ENCODE measurements at regions not wholly inside any gene's neighbourhood (a gene's known extent, or its start where the extent isn't known, plus 50 kb on each side); places are given as distances from the start of the nearest gene placed in this dataset.

DNA sequence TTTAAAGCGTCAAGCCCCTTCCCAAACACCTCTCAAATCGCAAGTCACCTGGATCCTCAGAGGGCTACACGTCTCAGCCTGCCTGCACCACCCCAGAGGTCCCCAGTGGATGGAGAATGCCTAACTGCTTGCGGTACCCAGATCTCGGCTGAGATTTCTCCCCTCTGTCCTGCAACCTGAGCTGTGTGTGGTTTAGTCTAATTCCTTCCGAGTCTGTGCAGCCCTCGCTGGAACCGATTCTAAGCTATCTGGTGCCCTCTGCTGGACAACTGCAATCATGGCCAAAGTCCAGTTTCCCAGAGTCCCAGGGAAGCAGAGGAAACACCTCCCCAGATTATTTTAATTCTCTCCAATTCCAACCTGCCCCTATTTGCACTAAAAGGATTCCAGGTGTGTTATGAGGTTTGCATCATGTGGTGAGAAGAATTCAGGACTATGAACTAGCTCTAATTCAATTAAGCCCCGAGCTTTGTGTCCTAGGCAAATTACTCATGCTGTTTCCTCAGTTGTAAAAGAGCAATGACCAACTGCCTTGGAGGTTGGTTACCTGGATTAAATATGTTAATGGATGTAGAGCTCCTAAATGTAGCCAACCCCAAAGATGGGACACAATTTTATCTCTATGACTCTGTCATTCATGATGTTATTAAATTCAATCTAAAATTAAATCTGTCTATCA is 276.1 kb upstream of the NCKAP5 start:
- Histone ChIP-seq H3K27ac (ENCODE audit: low read depth, low read length) (no peak overlapping the region), H3K9ac (ENCODE audit: low read length) (no peak overlapping the region), H3K4me3 (ENCODE audit: low read length) (no peak overlapping the region), H3K36me3 (ENCODE audit: control insufficient read depth, insufficient read depth, low read length) (no peaks in the 10 kb centered on the region), H3K4me1 (ENCODE audit: control insufficient read depth, insufficient read depth, low read length) (no peaks in the 10 kb centered on the region), H3K27me3 (ENCODE audit: control insufficient read depth, insufficient read depth, low read length) (no peaks in the 10 kb centered on the region)

- Histone ChIP-seq H3K27ac (ENCODE audit: low read depth, low read length) (no peak overlapping the region), H3K9ac (ENCODE audit: low read length) (no peak overlapping the region), H3K4me1 (ENCODE audit: control insufficient read depth, insufficient read depth, low read length) (no peaks in the 10 kb centered on the region), H3K27me3 (ENCODE audit: control insufficient read depth, insufficient read depth, low read length) (no peaks in the 10 kb centered on the region), H3K36me3 (ENCODE audit: control insufficient read depth, insufficient read depth, low read length) (no peaks in the 10 kb centered on the region), H3K4me3 (ENCODE audit: low read length) (no peak overlapping the region)
These were observed 278.2 kb upstream of the NCKAP5 start for GRCh38 chr2:133846476-133846875.

DNA sequence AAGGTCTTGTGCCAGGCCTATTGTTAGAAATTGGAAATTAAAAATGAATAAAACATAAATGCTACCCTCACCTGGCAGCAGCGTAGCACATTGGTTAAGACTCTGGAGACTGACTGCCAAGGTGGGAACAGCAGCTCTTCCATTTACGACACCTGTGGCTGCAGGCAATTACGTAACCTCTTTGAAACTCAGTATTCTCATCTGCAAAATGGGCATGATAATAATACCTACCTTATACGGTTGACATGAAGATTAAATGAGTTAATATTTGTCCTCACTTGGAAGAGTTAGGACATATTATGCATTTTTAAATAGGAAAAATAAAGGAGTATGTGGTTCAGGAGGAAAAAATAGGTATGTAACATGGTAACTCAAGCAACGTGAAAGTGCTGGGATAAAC is 279.3 kb upstream of the NCKAP5 start:
- H3K36me3 ChIP-seq (ENCODE audit: control insufficient read depth, insufficient read depth, low read length) = no peaks in the 10 kb centered on the region
- no peaks in the 10 kb centered on the region for H3K4me1 ChIP-seq (ENCODE audit: control insufficient read depth, insufficient read depth, low read length)
- H3K27ac ChIP-seq (ENCODE audit: low read depth, low read length) = no peak overlapping the region
- H3K4me3 ChIP-seq (ENCODE audit: low read length) = no peak overlapping the region
- H3K9ac ChIP-seq (ENCODE audit: low read length) = no peak overlapping the region
- H3K27me3 ChIP-seq (ENCODE audit: control insufficient read depth, insufficient read depth, low read length) = no peaks in the 10 kb centered on the region

DNA sequence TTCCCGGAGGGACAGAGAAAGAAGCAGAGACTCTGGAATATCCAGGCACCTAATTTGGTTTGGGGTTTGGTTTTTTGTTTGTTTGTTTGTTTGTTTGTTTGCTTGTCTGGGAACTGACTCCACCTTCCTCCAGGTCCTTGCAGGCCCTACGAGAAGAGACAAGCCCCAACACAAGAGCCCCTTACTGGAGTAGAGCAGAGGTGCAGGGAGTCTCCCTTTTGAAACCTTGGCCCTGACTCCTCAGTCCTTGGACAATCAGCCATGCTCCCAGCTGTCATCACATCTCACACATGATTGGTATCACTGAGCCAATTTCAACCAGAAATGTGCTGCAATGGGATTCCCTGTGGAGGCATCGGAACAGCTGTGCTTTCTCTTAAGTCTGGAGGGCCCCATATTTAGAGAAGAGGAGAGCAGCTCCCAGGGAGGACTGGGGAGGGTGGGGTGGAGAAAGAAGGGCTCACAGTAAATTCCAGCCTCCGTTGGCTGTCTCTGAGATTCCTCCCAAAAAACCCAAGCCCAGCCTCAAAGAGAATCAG is 279.9 kb upstream of the NCKAP5 start:
- Histone ChIP-seq H3K36me3 (ENCODE audit: control insufficient read depth, insufficient read depth, low read length) (no peaks in the 10 kb centered on the region), H3K4me3 (ENCODE audit: low read length) (no peak overlapping the region), H3K4me1 (ENCODE audit: control insufficient read depth, insufficient read depth, low read length) (no peaks in the 10 kb centered on the region), H3K9ac (ENCODE audit: low read length) (no peak overlapping the region), H3K27me3 (ENCODE audit: control insufficient read depth, insufficient read depth, low read length) (no peaks in the 10 kb centered on the region), H3K27ac (ENCODE audit: low read depth, low read length) (no peak overlapping the region)

DNA sequence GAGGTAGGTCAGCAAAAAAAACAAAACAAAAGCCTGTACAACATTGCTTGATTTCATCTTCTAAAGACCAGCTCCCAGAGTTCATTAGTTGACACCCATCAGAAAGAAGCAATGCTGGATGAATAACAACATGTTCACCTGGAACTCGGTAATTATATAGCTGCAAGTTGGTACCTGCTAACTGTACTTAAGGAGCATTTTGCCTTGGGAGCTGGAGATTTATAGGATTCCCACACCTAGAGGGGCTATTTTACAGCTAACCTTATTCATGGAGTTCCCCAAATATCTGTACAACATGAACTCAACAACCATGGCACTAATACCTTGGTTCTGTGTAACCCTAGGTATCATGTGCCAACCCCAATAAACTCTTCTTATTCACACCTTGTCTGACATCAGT is 281.1 kb upstream of the NCKAP5 start:
- H3K27ac ChIP-seq (ENCODE audit: low read depth, low read length) = no peak overlapping the region
- no peaks in the 10 kb centered on the region for H3K4me1 ChIP-seq (ENCODE audit: control insufficient read depth, insufficient read depth, low read length)
- H3K36me3 ChIP-seq (ENCODE audit: control insufficient read depth, insufficient read depth, low read length) = no peaks in the 10 kb centered on the region
- no peak overlapping the region for H3K9ac ChIP-seq (ENCODE audit: low read length)
- no peaks in the 10 kb centered on the region for H3K27me3 ChIP-seq (ENCODE audit: control insufficient read depth, insufficient read depth, low read length)
- H3K4me3 ChIP-seq (ENCODE audit: low read length) = no peak overlapping the region

DNA sequence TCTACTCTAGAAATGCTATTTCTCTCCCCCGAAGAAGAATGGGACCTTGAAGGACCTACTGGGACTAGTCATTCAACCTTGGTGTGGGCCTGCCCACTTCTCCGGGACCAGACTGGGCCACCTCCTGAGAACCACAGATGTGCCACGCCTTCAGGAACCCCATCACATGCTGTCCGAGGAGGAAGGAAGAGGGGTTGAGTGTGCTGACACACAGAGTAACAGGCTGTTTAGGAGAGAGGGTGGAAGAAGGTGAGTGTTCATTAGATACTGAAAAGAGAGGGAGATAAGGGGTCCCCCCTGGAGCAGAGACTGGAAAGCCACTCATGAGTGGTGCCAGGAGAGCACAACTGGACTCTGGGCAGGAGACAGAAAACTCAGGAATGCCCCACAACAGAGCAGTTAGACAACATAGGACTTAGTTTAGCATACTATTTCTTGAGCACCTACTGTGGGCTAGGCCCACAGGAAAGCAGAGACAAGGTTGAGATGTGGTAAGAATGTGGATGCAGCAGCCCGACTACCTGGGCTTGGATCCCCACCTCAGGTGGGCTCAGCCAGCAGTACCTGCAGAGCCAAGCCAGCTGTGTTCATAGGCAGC is 286.4 kb upstream of the NCKAP5 start:
- no peak overlapping the region for H3K4me3 ChIP-seq (ENCODE audit: low read length)
- H3K27me3 ChIP-seq (ENCODE audit: control insufficient read depth, insufficient read depth, low read length) = no peaks in the 10 kb centered on the region
- H3K36me3 ChIP-seq (ENCODE audit: control insufficient read depth, insufficient read depth, low read length) = no peaks in the 10 kb centered on the region
- no peak overlapping the region for H3K27ac ChIP-seq (ENCODE audit: low read depth, low read length)
- no peak overlapping the region for H3K9ac ChIP-seq (ENCODE audit: low read length)
- no peaks in the 10 kb centered on the region for H3K4me1 ChIP-seq (ENCODE audit: control insufficient read depth, insufficient read depth, low read length)

GRCh38 chr2:133855526-133855925 is 287.3 kb upstream of the NCKAP5 start:
- no peak overlapping the region for H3K9ac ChIP-seq (ENCODE audit: low read length)
- no peak overlapping the region for H3K4me3 ChIP-seq (ENCODE audit: low read length)
- no peaks in the 10 kb centered on the region for H3K36me3 ChIP-seq (ENCODE audit: control insufficient read depth, insufficient read depth, low read length)
- H3K4me1 ChIP-seq (ENCODE audit: control insufficient read depth, insufficient read depth, low read length) = no peaks in the 10 kb centered on the region
- H3K27me3 ChIP-seq (ENCODE audit: control insufficient read depth, insufficient read depth, low read length) = no peaks in the 10 kb centered on the region
- no peak overlapping the region for H3K27ac ChIP-seq (ENCODE audit: low read depth, low read length)

GRCh38 chr2:133856678-133857077 is 288.4 kb upstream of the NCKAP5 start:
- H3K27ac ChIP-seq (ENCODE audit: low read depth, low read length) = no peak overlapping the region

DNA sequence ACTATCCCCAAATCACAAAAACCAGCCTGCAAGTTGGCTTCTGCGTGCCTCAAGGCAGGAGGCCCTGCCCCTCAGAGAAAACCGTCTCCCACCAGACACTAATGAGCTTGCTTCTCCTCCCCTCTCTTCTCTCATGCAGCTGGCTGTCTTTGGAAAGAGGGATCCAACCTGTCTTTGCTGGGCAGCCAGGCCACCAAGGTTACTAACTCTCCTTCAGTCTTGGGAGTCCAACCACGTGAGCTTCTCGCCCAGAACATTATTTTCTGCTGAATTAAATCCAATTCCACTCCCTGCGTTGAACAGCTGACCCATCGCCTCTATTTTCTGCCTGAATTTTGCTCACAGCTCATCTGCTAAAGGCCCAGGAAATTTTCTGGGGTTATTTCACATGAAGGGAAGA is 291.3 kb upstream of the NCKAP5 start:
- no peaks in the 10 kb centered on the region for H3K36me3 ChIP-seq (ENCODE audit: control insufficient read depth, insufficient read depth, low read length)
- no peak overlapping the region for H3K4me3 ChIP-seq (ENCODE audit: low read length)
- H3K4me1 ChIP-seq (ENCODE audit: control insufficient read depth, insufficient read depth, low read length) = no peaks in the 10 kb centered on the region
- no peak overlapping the region for H3K27ac ChIP-seq (ENCODE audit: low read depth, low read length)
- no peak overlapping the region for H3K9ac ChIP-seq (ENCODE audit: low read length)
- no peaks in the 10 kb centered on the region for H3K27me3 ChIP-seq (ENCODE audit: control insufficient read depth, insufficient read depth, low read length)

More at GRCh38 chr2:133856678-133857077, 288.4 kb upstream of the NCKAP5 start:
- no peaks in the 10 kb centered on the region for H3K4me1 ChIP-seq (ENCODE audit: control insufficient read depth, insufficient read depth, low read length)
- no peaks in the 10 kb centered on the region for H3K27me3 ChIP-seq (ENCODE audit: control insufficient read depth, insufficient read depth, low read length)
- H3K9ac ChIP-seq (ENCODE audit: low read length) = no peak overlapping the region
- no peaks in the 10 kb centered on the region for H3K36me3 ChIP-seq (ENCODE audit: control insufficient read depth, insufficient read depth, low read length)
- H3K4me3 ChIP-seq (ENCODE audit: low read length) = no peak overlapping the region

- no peak overlapping the region for H3K4me3 ChIP-seq (ENCODE audit: low read length)
- no peaks in the 10 kb centered on the region for H3K36me3 ChIP-seq (ENCODE audit: control insufficient read depth, insufficient read depth, low read length)
- no peaks in the 10 kb centered on the region for H3K4me1 ChIP-seq (ENCODE audit: control insufficient read depth, insufficient read depth, low read length)
- H3K27ac ChIP-seq (ENCODE audit: low read depth, low read length) = no peak overlapping the region
- H3K27me3 ChIP-seq (ENCODE audit: control insufficient read depth, insufficient read depth, low read length) = no peaks in the 10 kb centered on the region
- no peak overlapping the region for H3K9ac ChIP-seq (ENCODE audit: low read length)
These were observed 294.2 kb upstream of the NCKAP5 start for GRCh38 chr2:133862400-133862977.

- Histone ChIP-seq H3K4me3 (ENCODE audit: low read length) (no peak overlapping the region), H3K36me3 (ENCODE audit: control insufficient read depth, insufficient read depth, low read length) (no peaks in the 10 kb centered on the region), H3K27me3 (ENCODE audit: control insufficient read depth, insufficient read depth, low read length) (no peaks in the 10 kb centered on the region), H3K9ac (ENCODE audit: low read length) (no peak overlapping the region), H3K4me1 (ENCODE audit: control insufficient read depth, insufficient read depth, low read length) (no peaks in the 10 kb centered on the region), H3K27ac (ENCODE audit: low read depth, low read length) (no peak overlapping the region)
These were observed 295.0 kb upstream of the NCKAP5 start for GRCh38 chr2:133863106-133863800.

DNA sequence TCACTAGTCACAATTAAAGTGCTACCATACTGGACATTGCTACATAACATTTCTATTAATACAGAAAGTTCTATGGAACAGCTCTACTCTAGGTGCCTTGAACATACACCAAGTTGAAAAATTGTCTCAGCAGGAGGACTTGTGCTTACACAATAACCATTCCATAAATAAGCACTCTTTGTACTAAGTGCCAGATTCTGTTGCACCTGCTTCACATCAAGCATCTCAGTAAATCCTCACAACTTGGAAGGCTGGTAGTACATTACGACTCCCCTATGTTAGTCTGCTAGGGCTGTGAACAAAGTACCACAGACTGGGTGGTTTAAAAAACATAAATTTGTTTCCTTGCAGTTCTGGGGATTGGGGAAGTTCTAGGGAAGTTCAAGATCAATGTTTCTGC is 296.9 kb upstream of the NCKAP5 start:
- no peak overlapping the region for H3K9ac ChIP-seq (ENCODE audit: low read length)
- H3K4me1 ChIP-seq (ENCODE audit: control insufficient read depth, insufficient read depth, low read length) = no peaks in the 10 kb centered on the region
- H3K4me3 ChIP-seq (ENCODE audit: low read length) = no peak overlapping the region
- no peaks in the 10 kb centered on the region for H3K27me3 ChIP-seq (ENCODE audit: control insufficient read depth, insufficient read depth, low read length)
- no peak overlapping the region for H3K27ac ChIP-seq (ENCODE audit: low read depth, low read length)
- no peaks in the 10 kb centered on the region for H3K36me3 ChIP-seq (ENCODE audit: control insufficient read depth, insufficient read depth, low read length)

Data from rectal smooth muscle tissue (tissue), 1 donor.